ENCODE measurements at regions not wholly inside any gene's neighbourhood (a gene's known extent, or its start where the extent isn't known, plus 50 kb on each side); places are given as distances from the start of the nearest gene placed in this dataset.
"Not testable (repeated sequence)": the region's sequence is repeated elsewhere in the genome, so short reads cannot be mapped to it uniquely, and the experiment has no call there.

DNA sequence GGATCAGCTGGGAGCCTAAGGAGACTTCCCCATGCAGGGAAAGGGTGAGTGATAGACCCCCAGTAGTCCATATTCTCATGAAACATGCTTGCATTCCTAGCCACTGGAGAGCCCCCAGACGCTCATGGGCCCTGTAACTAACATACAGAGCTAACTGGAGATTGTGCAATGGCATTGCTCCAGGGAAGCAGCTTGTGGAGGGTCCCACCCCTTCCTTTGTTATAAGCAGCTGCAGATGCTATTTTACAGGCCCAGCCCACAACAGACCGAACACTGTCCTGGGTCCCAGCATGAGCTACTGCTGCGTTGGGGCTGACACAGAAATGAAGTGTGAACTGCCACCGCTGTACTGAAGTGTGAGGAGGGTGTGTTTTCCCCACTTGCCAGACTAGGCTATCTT is 1465.7 kb upstream of the DIAPH2 start:
- DNase-seq: no peak

- no peak for DNase-seq
These were observed 1436.3 kb upstream of the DIAPH2 start for GRCh38 chrX:95248386-95248785.

DNA sequence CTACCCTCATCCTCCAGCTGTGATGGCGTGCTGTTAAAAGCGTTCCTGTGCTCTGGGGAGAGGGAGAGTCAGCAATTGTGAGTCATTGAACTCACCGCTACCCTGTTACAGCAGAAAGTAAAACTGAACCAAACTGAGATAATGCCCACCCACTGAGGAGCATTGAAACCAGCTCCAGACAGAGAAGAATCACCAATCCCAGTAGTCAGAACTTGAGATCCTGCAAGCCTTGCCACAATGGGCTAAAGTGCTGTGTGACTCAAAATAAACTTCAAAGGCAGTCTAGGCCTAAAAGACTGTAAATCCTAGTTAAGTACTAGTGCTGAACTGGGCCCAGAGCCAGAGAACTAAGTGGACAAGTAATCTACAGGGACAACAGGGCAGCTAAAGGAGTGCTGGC is 1394.2 kb upstream of the DIAPH2 start:
- no peak for DNase-seq

GRCh38 chrX:95291561-95291960 is 1393.1 kb upstream of the DIAPH2 start:
- DNase-seq: no peak

GRCh38 chrX:95318882-95319281 is 1365.8 kb upstream of the DIAPH2 start:
- no peak for DNase-seq

- no peak for DNase-seq
These were observed 1359.5 kb upstream of the DIAPH2 start for GRCh38 chrX:95325185-95325584.

DNA sequence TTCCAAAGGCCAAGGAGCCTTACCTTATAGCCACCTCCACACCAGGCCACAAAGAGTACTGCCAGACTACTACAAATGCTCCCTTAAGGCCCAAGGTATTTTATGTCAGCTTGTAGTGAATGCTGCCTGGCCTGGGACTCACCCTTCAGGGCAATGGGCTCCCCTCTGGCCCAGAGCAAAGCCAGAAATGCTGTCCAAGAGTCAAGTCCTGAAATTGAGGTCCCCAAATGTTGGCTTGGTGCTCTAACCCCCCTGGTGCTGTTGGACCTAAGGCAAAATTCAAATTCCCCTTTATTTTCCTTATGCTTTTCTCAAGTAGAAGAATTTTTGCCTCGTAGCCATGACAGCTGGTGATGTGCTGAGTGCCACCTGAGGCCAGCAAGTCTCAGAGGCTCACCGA is 1354.3 kb upstream of the DIAPH2 start:
- DNase-seq: no peak

GRCh38 chrX:95332530-95332929 is 1352.1 kb upstream of the DIAPH2 start:
- no peak for DNase-seq

DNA sequence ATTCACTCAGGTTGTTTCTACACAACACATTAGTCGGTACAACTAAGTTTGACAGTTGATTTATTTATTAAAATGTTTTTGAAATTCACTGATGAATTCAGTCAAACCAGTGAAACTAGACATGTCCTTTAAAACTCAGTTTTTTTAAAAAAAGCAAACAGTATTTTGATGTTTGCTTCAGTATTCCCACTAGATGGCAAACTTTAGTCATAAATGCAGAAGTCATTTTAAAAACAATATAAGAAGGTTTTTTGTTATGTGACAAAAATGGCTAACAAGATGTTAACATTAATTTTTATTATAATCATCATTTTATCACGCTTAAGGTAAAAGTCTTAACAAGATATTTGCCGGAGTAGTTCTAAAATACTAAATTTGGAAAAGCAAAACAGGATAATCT is 1337.8 kb upstream of the DIAPH2 start:
- DNase-seq: no peak

GRCh38 chrX:95350774-95351488 is 1333.7 kb upstream of the DIAPH2 start:
- DNase-seq: no peak

- DNase-seq: no peak
These were observed 1317.4 kb upstream of the DIAPH2 start for GRCh38 chrX:95367286-95367685.

- no peak for DNase-seq
These were observed 1301.8 kb upstream of the DIAPH2 start for GRCh38 chrX:95382799-95383198.

GRCh38 chrX:95383778-95384177 is 1300.9 kb upstream of the DIAPH2 start:
- no peak for DNase-seq

DNA sequence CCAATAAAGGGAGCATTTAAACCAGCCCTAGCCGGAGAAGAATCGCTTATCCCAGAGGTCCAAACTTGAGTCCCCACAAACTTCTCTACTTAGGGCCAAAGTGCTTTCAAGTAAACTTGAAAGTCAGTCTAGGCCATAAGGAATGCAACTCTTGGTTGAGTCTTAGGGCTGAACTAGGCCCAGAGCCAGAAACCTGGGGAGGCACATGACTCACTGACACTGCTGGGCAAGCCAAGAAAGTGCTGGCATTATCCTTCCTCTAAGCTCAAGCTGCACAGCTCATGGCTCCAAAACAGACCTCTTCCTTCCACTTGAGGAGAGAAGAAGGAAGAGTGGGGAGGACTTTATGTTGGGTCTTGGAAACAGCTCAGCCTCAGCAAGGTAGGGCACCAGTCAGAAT is 1257.3 kb upstream of the DIAPH2 start:
- DNase-seq: no peak

GRCh38 chrX:95435198-95435597 is 1249.4 kb upstream of the DIAPH2 start:
- no peak for DNase-seq

DNA sequence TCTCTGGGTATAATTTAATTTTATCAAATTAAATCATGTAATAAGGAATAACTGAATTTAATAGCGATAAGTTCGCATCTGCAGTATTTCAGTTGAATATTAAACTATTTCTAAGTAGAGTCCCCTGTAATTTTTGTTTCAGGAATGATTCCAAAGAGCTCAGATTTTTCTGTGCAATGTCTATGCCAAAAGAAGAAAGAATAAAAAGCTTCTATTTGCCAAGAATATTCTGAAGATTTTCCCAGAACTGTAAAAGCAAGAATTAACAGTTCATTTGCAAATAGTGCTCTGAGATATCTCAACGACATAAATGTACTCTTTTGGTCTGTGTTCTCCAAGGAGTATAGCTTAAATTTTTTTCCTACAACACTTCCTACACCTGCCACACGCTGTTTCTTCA is 1242.8 kb upstream of the DIAPH2 start:
- no peak for DNase-seq

DNA sequence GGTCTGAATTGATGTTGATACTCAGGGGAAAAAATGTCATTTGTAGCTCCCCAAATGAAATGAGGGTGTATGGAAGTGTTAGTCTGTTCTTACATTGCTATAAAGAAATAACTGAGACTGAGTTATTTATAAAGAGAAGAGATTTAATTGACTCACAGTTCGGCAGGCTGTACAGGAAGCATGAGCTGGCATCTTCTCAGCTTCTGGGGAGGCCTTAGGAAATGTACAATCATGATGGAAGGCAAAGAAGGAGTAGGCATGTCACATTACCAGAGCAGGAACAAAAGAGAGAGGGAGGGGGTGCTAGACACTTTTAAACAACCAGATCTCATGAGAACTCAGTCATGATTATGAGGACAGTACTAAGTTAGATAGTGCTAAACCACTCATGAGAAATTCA is 1199.9 kb upstream of the DIAPH2 start:
- DNase-seq: no peak

GRCh38 chrX:95505721-95506120 is 1178.9 kb upstream of the DIAPH2 start:
- no peak for DNase-seq

- no peak for DNase-seq
These were observed 1175.2 kb upstream of the DIAPH2 start for GRCh38 chrX:95509474-95509873.

DNA sequence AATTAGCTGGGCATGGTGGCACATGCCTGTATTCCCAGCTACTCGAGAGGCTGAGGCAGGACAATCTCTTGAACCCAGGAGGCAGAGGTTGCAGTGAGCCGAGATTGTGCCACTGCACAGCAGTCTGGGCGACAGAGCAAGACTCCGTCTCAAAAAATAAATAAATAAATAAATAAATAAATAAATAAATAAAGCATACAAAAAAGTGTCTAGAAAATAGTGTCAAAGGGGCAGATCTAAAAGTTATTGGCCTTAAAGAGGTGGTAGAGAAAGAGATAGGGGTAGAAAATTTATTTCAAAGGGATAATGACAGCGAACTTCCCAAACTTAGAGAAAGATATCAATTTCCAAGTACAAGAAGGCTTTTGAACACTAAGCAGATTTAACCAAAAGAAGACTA is 1160.6 kb upstream of the DIAPH2 start:
- not testable (repeated sequence) for DNase-seq

GRCh38 chrX:95536111-95536510 is 1148.5 kb upstream of the DIAPH2 start:
- DNase-seq: no peak

GRCh38 chrX:95536661-95537060 is 1148.0 kb upstream of the DIAPH2 start:
- no peak for DNase-seq

DNA sequence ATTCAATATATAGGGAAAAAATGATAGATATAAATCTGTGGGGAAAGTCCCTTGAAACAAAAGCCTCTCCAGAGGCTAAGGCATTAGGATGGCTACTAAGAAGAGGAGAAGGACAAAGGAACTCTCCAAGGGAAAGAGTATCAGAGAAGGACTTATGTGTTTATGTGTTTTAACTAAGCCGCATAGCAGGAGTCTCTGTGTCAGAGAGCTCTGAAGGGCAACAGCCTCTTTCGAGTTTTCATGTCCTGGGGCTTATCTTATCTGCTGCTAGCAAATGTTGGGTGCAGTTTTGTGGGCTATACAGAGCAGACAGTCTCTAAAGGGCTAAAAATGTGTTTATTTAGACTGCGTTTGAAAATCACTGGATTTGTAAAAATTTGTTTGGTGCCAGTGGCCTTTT is 1145.6 kb upstream of the DIAPH2 start:
- no peak for DNase-seq

DNA sequence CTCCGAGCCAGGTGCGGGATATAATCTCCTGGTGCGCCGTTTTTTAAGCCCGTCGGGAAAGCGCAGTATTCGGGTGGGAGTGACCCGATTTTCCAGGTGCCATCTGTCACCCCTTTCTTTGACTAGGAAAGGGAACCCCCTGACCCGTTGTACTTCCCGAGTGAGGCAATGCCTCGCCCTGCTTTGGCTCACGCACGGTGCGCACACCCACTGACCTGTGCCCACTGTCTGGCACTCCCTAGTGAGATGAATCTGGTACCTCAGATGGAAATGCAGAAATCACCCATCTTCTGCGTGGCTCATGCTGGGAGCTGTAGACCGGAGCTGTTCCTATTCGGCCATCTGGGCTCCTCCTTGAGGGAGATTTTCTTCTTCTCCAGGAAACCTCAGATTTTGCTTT is 1135.1 kb upstream of the DIAPH2 start:
- DNase-seq: not testable (repeated sequence)

GRCh38 chrX:95585321-95585720 is 1099.3 kb upstream of the DIAPH2 start:
- no peak for DNase-seq

All from renal pelvis (tissue), 1 donor.